Gastrocnemius medialis (tissue), 4 donors: ENCODE measurements at regions not wholly inside any gene's neighbourhood (a gene's known extent, or its start where the extent isn't known, plus 50 kb on each side); places are given as distances from the start of the nearest gene placed in this dataset.

Experiments used
- ATAC-seq, 2 donors: fragments of 150-250 bp; one replicate each; pipeline ENCODE4 v1.9.1; 2016
- DNase-seq, 2 donors: peaks; one replicate each; pipeline ENCODE4 v3.0.0-alpha.2; 2019
- H3K27ac ChIP-seq, 4 donors: fragments of 200-600 bp; sonication (generic); 1 replicate in 1 of 4; 2 replicates in 3 of 4; pipeline ENCODE4 v1.5.1; 2016 to 2018; ENCODE audit warnings: mild to moderate bottlenecking in 2 of 4, moderate library complexity in 1 of 4
- H3K27me3 ChIP-seq, 3 donors: fragments of 200-600 bp; sonication (generic) in 2 of 3; 1 replicate in 1 of 3; 2 replicates in 2 of 3; pipeline versions ENCODE4 v1.5.1 to v1.6.0; 2016 to 2019; ENCODE audit warnings: mild to moderate bottlenecking in 1 of 3, moderate library complexity in 1 of 3
- H3K36me3 ChIP-seq, 2 donors: fragments of 200-600 bp; sonication (generic) in 1 of 2; one replicate each; pipeline ENCODE4 v1.5.1; 2017 to 2018
- H3K4me1 ChIP-seq, 2 donors: fragments of 200-600 bp; sonication (generic) in 1 of 2; one replicate each; pipeline ENCODE4 v1.5.1; 2016 to 2017; ENCODE audit warnings: mild to moderate bottlenecking in 2 of 2
- H3K4me3 ChIP-seq, 4 donors: fragments of 200-600 bp; sonication (generic) in 3 of 4; 1 replicate in 1 of 4; 2 replicates in 3 of 4; pipeline ENCODE4 v1.5.1; 2016 to 2019; ENCODE audit warnings: mild to moderate bottlenecking in 2 of 4
- H3K9me3 ChIP-seq, 3 donors: fragments of 200-600 bp; sonication (generic) in 2 of 3; 1 replicate in 1 of 3; 2 replicates in 2 of 3; pipeline ENCODE4 v1.5.1; 2016 to 2019
- CTCF ChIP-seq, 5 experiments: fragments of 450-650 bp in 3 of 5; fragments of 200-600 bp in 2 of 5; sonication (generic) in 2 of 5; IDR thresholded peaks in 4 of 5; conservative IDR thresholded peaks in 1 of 5; 1 replicate in 4 of 5; 2 replicates in 1 of 5; pipeline ENCODE4 v1.5.1; 2016 to 2019; ENCODE audit warnings: antibody characterized with exemption in 5 of 5, mild to moderate bottlenecking in 3 of 5, moderate library complexity in 3 of 5
- POLR2A ChIP-seq, 2 donors: fragments of 450-650 bp; IDR thresholded peaks; one replicate each; pipeline ENCODE4 v1.6.1; 2017; ENCODE audit warnings: antibody characterized with exemption in 2 of 2, mild to moderate bottlenecking in 2 of 2, moderate library complexity in 2 of 2
- in situ Hi-C, 4 donors: fragments of 200-750 bp; cut with MboI; loops; one replicate each; pipeline versions ENCODE4 v1.15.0 to v1.8.0; 2017; ENCODE audit warnings: low sequenced_read_pairs in 4 of 4
- intact Hi-C: fragments of 100-400 bp; cut with DNase I; formaldehyde crosslinking; loops from one replicate; pipeline ENCODE4 v1.15.1; 2023; ENCODE audit warnings: low total_unique reads

- ATAC-seq (no peak), DNase-seq (no peak)
- Histone ChIP-seq H3K9me3 (no peaks in the 10 kb centered on the region), H3K36me3 (no peaks in the 10 kb centered on the region), H3K4me3 (no peak overlapping the region), H3K27me3 (no peaks in the 10 kb centered on the region), H3K27ac (no peak overlapping the region), H3K4me1 (peaks cover 5 to 7% of the 10 kb centered on the region in 2 donors)
- TF ChIP-seq POLR2A (IDR thresholded peaks at IDR 0.05): no peak
- TF ChIP-seq CTCF (IDR thresholded peaks at IDR 0.05 in 4 of 5, conservative IDR thresholded peaks at IDR 0.05 in 1 of 5): no peak
- intact Hi-C loops (no loop called here), in situ Hi-C loops (no loop called here)
Observed at GRCh38 chr13:73937441-73937840, 196.8 kb downstream of the KLF12 start.

- Histone ChIP-seq H3K4me3 (no peak overlapping the region), H3K27me3 (no peaks in the 10 kb centered on the region), H3K4me1 (peaks cover 5 to 7% of the 10 kb centered on the region in 2 donors), H3K27ac (no peak overlapping the region), H3K36me3 (no peaks in the 10 kb centered on the region), H3K9me3 (no peaks in the 10 kb centered on the region)
- in situ Hi-C loops: no loop called here
- intact Hi-C loops: no loop called here
- DNase-seq (no peak), ATAC-seq (no peak)
- TF ChIP-seq POLR2A (IDR thresholded peaks at IDR 0.05): no peak
- no peak for TF ChIP-seq CTCF (IDR thresholded peaks at IDR 0.05 in 4 of 5, conservative IDR thresholded peaks at IDR 0.05 in 1 of 5)
Observed at GRCh38 chr13:73935991-73936390, 198.2 kb downstream of the KLF12 start.

- no peak for ATAC-seq
- Histone ChIP-seq H3K4me3 (no peak overlapping the region), H3K4me1 (peaks cover 0 to 5% of the 10 kb centered on the region in 2 donors), H3K27me3 (no peaks in the 10 kb centered on the region), H3K27ac (no peak overlapping the region), H3K36me3 (no peaks in the 10 kb centered on the region), H3K9me3 (no peaks in the 10 kb centered on the region)
- TF ChIP-seq CTCF (IDR thresholded peaks at IDR 0.05 in 4 of 5, conservative IDR thresholded peaks at IDR 0.05 in 1 of 5) (no peak), POLR2A (IDR thresholded peaks at IDR 0.05) (no peak)
- in situ Hi-C loops: no loop called here
- intact Hi-C loops: no loop called here
- DNase-seq: no peak
Observed at GRCh38 chr13:73934771-73935170, 199.4 kb downstream of the KLF12 start.

- no peaks in the 10 kb centered on the region for H3K36me3 ChIP-seq
- in situ Hi-C loops (no loop called here), intact Hi-C loops (no loop called here)
- peaks cover 0 to 5% of the 10 kb centered on the region in 2 donors for H3K4me1 ChIP-seq
- H3K27me3 ChIP-seq: no peaks in the 10 kb centered on the region
- ATAC-seq: no peak
- H3K4me3 ChIP-seq: no peak overlapping the region
- no peaks in the 10 kb centered on the region for H3K9me3 ChIP-seq
- H3K27ac ChIP-seq: no peak overlapping the region
- no peak for TF ChIP-seq POLR2A (IDR thresholded peaks at IDR 0.05)
- TF ChIP-seq CTCF (IDR thresholded peaks at IDR 0.05 in 4 of 5, conservative IDR thresholded peaks at IDR 0.05 in 1 of 5): no peak
- DNase-seq: no peak
Observed at GRCh38 chr13:73934215-73934641, 200.0 kb downstream of the KLF12 start.

- no peak for TF ChIP-seq CTCF (IDR thresholded peaks at IDR 0.05 in 4 of 5, conservative IDR thresholded peaks at IDR 0.05 in 1 of 5)
- TF ChIP-seq POLR2A (IDR thresholded peaks at IDR 0.05): no peak
Observed at GRCh38 chr13:73933795-73934194, 200.4 kb downstream of the KLF12 start.

More at GRCh38 chr13:73933795-73934194, 200.4 kb downstream of the KLF12 start:
- H3K27me3 ChIP-seq: no peaks in the 10 kb centered on the region
- no peak overlapping the region for H3K27ac ChIP-seq
- no peak for ATAC-seq
- intact Hi-C loops: no loop called here
- no peaks in the 10 kb centered on the region for H3K9me3 ChIP-seq
- H3K4me3 ChIP-seq: no peak overlapping the region
- no peaks in the 10 kb centered on the region for H3K36me3 ChIP-seq
- DNase-seq: no peak
- peaks cover 0 to 5% of the 10 kb centered on the region in 2 donors for H3K4me1 ChIP-seq
- in situ Hi-C loops: no loop called here
